Ishikawa (cell line): ENCODE measurements at regions not wholly inside any gene's neighbourhood (a gene's known extent, or its start where the extent isn't known, plus 50 kb on each side); places are given as distances from the start of the nearest gene placed in this dataset.

Experiments used
- CEBPB ChIP-seq: IDR thresholded peaks from 2 replicates; pipeline ENCODE4 v1.6.1; 2012
- CREB1 ChIP-seq: IDR thresholded peaks from 2 replicates; pipeline ENCODE4 v1.6.1; 2012; ENCODE audit warnings: low read depth
- EGR1 ChIP-seq: IDR thresholded peaks from 2 replicates; pipeline ENCODE4 v1.6.1; 2012
- EP300 ChIP-seq: IDR thresholded peaks from 2 replicates; pipeline ENCODE4 v1.6.1; 2012; ENCODE audit warnings: borderline replicate concordance
- FOXM1 ChIP-seq: IDR thresholded peaks from 2 replicates; pipeline ENCODE4 v1.6.1; 2012; ENCODE audit warnings: low read depth, borderline replicate concordance
- MAX ChIP-seq: IDR thresholded peaks from 2 replicates; pipeline ENCODE4 v1.6.1; 2012
- NFIC ChIP-seq: IDR thresholded peaks from 2 replicates; pipeline ENCODE4 v1.6.1; 2012
- RAD21 ChIP-seq: IDR thresholded peaks from 2 replicates; pipeline ENCODE4 v1.6.1; 2012; ENCODE audit warnings: low read depth
- TAF1 ChIP-seq: IDR thresholded peaks from 2 replicates; pipeline ENCODE4 v1.6.1; 2012; ENCODE audit warnings: low read depth, mild to moderate bottlenecking
- TCF12 ChIP-seq: IDR thresholded peaks from 2 replicates; pipeline ENCODE4 v1.6.1; 2012; ENCODE audit warnings: low read depth
- TEAD4 ChIP-seq: IDR thresholded peaks from 2 replicates; pipeline ENCODE4 v1.6.1; 2012
- YY1 ChIP-seq: IDR thresholded peaks from 2 replicates; pipeline ENCODE4 v1.6.1; 2012; ENCODE audit warnings: low read depth
- ZBTB7A ChIP-seq: IDR thresholded peaks from 2 replicates; pipeline ENCODE4 v1.6.1; 2012; ENCODE audit warnings: low read depth

DNA sequence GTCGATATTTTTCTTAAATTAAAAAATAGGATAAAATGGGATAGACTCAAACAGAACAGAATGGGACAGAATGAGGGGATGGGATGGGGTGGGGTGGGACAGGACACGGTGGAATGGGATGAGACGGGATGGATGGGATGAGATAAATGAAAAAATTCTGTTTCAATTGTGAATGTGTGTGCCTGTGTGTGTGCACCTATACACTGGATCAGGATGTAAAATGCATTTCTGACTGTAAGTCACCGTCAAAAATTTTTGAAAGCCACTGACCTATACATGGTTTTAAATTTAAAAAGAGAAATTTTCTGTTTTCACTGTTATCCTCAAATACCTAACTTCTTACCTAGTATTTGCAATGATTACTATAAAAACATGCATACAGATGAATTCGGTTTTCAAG is 108.7 kb upstream of the UBE2E2 start:
- TF ChIP-seq NFIC (no peak), EGR1 (no peak), EP300 (no peak), RAD21 (no peak), CEBPB (no peak), CREB1 (no peak), FOXM1 (no peak), TAF1 (no peak), MAX (no peak), TCF12 (no peak), TEAD4 (no peak), ZBTB7A (no peak), YY1 (no peak)
